ENCODE measurements at regions not wholly inside any gene's neighbourhood (a gene's known extent, or its start where the extent isn't known, plus 50 kb on each side); places are given as distances from the start of the nearest gene placed in this dataset.
"Not testable (repeated sequence)": the region's sequence is repeated elsewhere in the genome, so short reads cannot be mapped to it uniquely, and the experiment has no call there.

- DNase-seq (ENCODE audit: low read depth): no peak
- H3K4me3 ChIP-seq (ENCODE audit: low read depth, low read length): no peak overlapping the region
- no peak for TF ChIP-seq CTCF (IDR thresholded peaks at IDR 0.05; ENCODE audit: insufficient read depth, low read length)
Measured at GRCh38 chr10:81219758-81220157, 655.2 kb upstream of the NRG3 start.

DNA sequence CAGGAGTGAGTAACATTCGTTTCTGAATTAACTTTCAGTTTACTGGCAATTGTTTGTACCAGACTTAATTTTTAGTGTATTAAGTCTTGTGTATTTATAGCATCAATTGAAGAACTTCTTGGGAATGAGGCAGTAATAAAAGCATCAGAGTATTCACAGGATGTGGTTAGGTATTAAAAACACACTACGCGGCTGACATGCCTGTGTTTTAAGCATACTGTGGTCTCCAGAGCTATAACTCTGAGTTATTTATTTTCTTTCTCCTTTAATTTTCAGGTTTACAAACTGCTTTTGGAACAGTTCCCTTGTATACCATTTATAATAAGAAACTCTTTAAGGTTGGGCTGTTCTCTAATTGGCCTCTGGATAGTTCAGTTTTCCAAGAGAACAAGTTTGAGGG, 626.1 kb upstream of the NRG3 start:
- no peak for DNase-seq (ENCODE audit: low read depth)
- no peak for TF ChIP-seq CTCF (IDR thresholded peaks at IDR 0.05; ENCODE audit: insufficient read depth, low read length)

DNA sequence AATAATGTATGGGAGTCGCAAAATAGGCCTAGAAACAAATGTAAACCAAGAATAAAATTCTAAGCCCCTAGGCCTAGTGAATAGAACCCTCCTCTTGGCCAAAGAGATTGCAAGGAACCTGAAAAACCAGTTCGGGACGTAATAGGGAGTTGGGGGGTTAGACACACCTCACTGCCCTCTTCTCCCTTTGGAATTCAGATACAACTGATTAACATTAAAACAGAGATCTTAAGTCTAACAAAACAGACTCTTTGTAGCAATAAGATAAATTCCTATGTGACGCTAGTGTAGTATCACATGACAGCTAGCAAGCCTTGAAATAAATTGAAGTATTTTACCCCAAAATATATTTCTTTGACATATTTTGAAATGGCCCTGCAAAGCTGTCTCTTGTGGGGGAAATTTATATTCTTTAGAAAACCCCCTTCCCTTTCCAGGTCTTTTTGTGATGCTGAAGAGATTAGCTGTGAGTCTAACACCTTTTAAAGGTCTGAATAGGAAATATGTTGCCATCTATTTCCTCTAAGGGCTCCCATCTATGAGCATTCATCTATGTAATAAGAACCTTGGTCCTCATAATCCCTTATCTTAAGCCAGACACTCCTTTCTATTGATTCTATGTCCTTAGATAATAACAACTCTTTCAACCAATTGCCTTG, 623.4 kb upstream of the NRG3 start:
- DNase-seq (ENCODE audit: low read depth): no peak
- H3K4me3 ChIP-seq (ENCODE audit: low read depth, low read length): no peak overlapping the region
- TF ChIP-seq CTCF (IDR thresholded peaks at IDR 0.05; ENCODE audit: insufficient read depth, low read length): no peak

More for the DNA sequence above, 626.1 kb upstream of the NRG3 start:
- H3K4me3 ChIP-seq (ENCODE audit: low read depth, low read length): no peak overlapping the region

DNA sequence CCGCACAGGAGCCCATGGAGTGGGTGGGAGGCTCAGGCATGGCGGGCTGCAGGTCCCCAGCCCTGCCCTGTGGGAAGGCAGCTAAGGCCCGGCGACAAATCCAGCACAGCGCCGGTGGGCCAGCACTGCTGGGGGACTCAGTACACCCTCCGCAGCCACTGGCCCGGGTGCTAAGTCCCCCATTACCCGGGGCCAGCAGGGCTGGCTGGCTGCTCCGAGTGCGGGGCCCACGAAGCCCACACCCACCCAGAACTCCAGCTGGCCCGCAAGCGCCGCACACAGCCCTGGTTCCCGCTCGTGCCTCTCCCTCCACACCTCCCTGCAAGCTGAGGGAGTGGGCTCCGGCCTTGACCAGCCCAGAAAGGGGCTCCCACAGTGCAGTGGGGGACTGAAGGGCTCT, 610.0 kb upstream of the NRG3 start:
- H3K4me3 ChIP-seq (ENCODE audit: low read depth, low read length); DNase-seq (ENCODE audit: low read depth): not testable (repeated sequence)

GRCh38 chr10:81270051-81270450, 604.9 kb upstream of the NRG3 start:
- no peak overlapping the region for H3K4me3 ChIP-seq (ENCODE audit: low read depth, low read length)
- TF ChIP-seq CTCF (IDR thresholded peaks at IDR 0.05; ENCODE audit: insufficient read depth, low read length): no peak
- no peak for DNase-seq (ENCODE audit: low read depth)

DNA sequence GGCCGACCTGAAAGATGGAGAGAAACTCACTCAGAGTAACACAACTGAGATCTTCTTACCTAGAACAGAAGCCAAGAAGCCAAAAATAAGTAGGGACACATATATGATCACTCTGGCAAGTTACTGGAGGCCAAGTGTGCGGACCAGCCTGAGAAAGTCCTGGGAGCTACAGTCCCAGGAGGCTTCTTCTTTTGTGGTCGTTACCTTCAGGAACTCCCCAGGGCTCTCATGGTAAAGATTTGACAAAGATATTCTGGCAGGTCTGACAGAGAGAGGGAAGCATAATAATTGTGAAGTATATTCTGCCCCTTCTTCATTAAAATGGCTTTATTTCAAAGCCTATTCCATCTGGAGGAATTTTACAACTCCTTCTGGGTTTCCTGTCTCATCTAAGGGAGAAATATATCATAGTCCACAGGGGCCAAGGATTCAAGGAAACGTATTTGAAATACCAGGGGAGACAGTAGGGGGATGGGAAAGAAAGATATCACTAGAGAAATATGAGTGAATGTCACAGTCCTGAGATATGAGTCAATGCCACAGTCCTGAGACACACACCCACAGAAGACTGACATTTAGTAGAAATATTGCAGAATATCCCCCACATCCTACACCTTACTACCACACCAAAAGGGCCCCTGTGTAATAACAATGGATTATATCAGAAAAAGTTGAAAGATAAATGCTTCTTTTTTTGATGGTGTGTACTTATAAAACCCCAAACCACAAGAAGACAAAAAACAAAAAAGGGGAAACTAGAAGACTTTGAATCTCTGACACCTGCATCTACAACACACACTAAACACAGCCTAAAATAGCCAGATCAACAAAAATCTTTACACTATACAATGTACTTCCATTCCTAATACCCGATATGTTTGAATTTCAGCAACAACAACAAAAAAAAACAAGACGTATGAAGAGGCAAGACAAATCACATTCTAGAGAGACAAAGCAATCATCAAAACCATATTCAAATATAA, 594.2 kb upstream of the NRG3 start:
- TF ChIP-seq CTCF (IDR thresholded peaks at IDR 0.05; ENCODE audit: insufficient read depth, low read length): no peak
- no peak for DNase-seq (ENCODE audit: low read depth)

DNA sequence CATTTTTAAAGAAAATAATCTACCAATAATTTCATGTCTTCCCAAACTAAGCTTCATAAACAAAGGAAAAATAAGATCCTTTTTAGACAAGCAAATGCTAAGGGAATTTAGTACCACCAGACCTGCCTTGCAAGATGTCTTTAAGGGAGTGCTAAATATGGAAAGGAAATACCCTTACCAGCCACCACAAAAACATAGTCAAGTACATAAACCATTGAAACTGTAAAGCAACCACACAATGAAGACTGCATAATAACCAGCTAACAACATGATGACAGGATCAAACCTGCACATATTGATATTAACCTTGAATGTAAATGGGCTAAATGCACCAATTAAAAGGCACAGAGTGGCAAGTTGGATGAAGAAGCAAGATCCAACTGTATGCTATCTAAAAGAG, 586.5 kb upstream of the NRG3 start:
- no peak overlapping the region for H3K4me3 ChIP-seq (ENCODE audit: low read depth, low read length)
- DNase-seq (ENCODE audit: low read depth): no peak
- no peak for TF ChIP-seq CTCF (IDR thresholded peaks at IDR 0.05; ENCODE audit: insufficient read depth, low read length)

More for the DNA sequence above, 594.2 kb upstream of the NRG3 start:
- H3K4me3 ChIP-seq (ENCODE audit: low read depth, low read length): no peak overlapping the region
